HepG2 (cell line): ENCODE measurements at regions not wholly inside any gene's neighbourhood (a gene's known extent, or its start where the extent isn't known, plus 50 kb on each side); places are given as distances from the start of the nearest gene placed in this dataset.

Source experiments
- BHLHE40 ChIP-seq: IDR thresholded peaks from 2 replicates; pipeline ENCODE4 v1.6.1; 2011; ENCODE audit warnings: low read length, improper control_type of control experiment
- CENPX ChIP-seq: sonication (generic); formaldehyde crosslinking; IDR thresholded peaks from 2 replicates; pipeline ENCODE4 v1.9.0; 2021; ENCODE audit warnings: mild to moderate bottlenecking, missing genetic modification reagents, moderate library complexity
- EP300 ChIP-seq, 3 experiments: sonication (generic) in 1 of 3; formaldehyde crosslinking in 1 of 3; IDR thresholded peaks; 2 replicates each; pipeline versions ENCODE4 v1.5.1 to v1.6.1; 2011 to 2020; ENCODE audit warnings: low read depth in 2 of 3, low read length in 2 of 3, borderline replicate concordance in 1 of 3, improper control_type of control experiment in 1 of 3, mild to moderate bottlenecking in 1 of 3, missing genetic modification reagents in 1 of 3, moderate library complexity in 1 of 3
- RAD21 ChIP-seq: fragments of 450-650 bp; formaldehyde crosslinking; IDR thresholded peaks from 2 replicates; pipeline ENCODE4 v1.5.0; 2020; ENCODE audit warnings: mild to moderate bottlenecking
- SRF ChIP-seq: IDR thresholded peaks from 2 replicates; pipeline ENCODE4 v1.6.1; 2011; ENCODE audit warnings: mild to moderate bottlenecking, low read depth, low read length, moderate library complexity
- ZBTB10 ChIP-seq: sonication (generic); formaldehyde crosslinking; IDR thresholded peaks from 2 replicates; pipeline ENCODE4 v1.4.0; 2020; ENCODE audit warnings: missing genetic modification reagents, borderline replicate concordance
- ZNF331 ChIP-seq: sonication (generic); formaldehyde crosslinking; IDR thresholded peaks from 2 replicates; pipeline ENCODE4 v1.4.0; 2020; ENCODE audit warnings: missing genetic modification reagents
- TF ChIP-seq, protein P1 (sequence below): sonication (generic); formaldehyde crosslinking; IDR thresholded peaks from 2 replicates; pipeline ENCODE4 v1.5.0; 2020; ENCODE audit warnings: mild to moderate bottlenecking, missing genetic modification reagents, moderate library complexity

- TF ChIP-seq, protein P1, sequence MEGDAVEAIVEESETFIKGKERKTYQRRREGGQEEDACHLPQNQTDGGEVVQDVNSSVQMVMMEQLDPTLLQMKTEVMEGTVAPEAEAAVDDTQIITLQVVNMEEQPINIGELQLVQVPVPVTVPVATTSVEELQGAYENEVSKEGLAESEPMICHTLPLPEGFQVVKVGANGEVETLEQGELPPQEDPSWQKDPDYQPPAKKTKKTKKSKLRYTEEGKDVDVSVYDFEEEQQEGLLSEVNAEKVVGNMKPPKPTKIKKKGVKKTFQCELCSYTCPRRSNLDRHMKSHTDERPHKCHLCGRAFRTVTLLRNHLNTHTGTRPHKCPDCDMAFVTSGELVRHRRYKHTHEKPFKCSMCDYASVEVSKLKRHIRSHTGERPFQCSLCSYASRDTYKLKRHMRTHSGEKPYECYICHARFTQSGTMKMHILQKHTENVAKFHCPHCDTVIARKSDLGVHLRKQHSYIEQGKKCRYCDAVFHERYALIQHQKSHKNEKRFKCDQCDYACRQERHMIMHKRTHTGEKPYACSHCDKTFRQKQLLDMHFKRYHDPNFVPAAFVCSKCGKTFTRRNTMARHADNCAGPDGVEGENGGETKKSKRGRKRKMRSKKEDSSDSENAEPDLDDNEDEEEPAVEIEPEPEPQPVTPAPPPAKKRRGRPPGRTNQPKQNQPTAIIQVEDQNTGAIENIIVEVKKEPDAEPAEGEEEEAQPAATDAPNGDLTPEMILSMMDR (CRISPR knock-in tag): no peak
- TF ChIP-seq RAD21 (CRISPR knock-in tag): no peak
- no peak for TF ChIP-seq SRF
- TF ChIP-seq EP300 (IDR thresholded peaks at IDR 0.05; ENCODE audit: low read depth in 2 of 2, low read length in 2 of 2): no peak
- TF ChIP-seq EP300 (CRISPR knock-in tag; IDR thresholded peaks at IDR 0.05; ENCODE audit: borderline replicate concordance): no peak
- TF ChIP-seq ZBTB10 (CRISPR knock-in tag): no peak
- no peak for TF ChIP-seq BHLHE40
- no peak for TF ChIP-seq CENPX (CRISPR knock-in tag)
- no peak for TF ChIP-seq ZNF331
Observed at GRCh38 chr1:216793973-216794372, 70.7 kb upstream of the ESRRG start.
